WTC11 (cell line): ENCODE measurements at regions not wholly inside any gene's neighbourhood (a gene's known extent, or its start where the extent isn't known, plus 50 kb on each side); places are given as distances from the start of the nearest gene placed in this dataset.

Source experiments
- ATAC-seq: fragments of 200-7000 bp; cut with Tn5 transposase; 2 replicates; pipeline ENCODE4 v1.10.0; 2021; ENCODE audit warnings: mild to moderate bottlenecking, moderate library complexity
- CTCF ChIA-PET: fragments of 300-600 bp; sonication (Branson Sonifier 250); formaldehyde crosslinking; loops from one replicate; lab custom pipeline; 2021; ENCODE audit warnings: antibody characterized with exemption; lab: Charles Lee
- POLR2A ChIA-PET: fragments of 350-600 bp; sonication (Branson Sonifier 250); formaldehyde crosslinking; loops from one replicate; lab custom pipeline; 2021; ENCODE audit warnings: antibody characterized with exemption; lab: Charles Lee
- DNase-seq: peaks from one replicate; pipeline ENCODE4 v3.0.0; 2021; ENCODE audit warnings: low spot score
- H3K27ac Mint-ChIP-seq: 2 replicates; pipeline ENCODE4 v1.8.0; 2021; ENCODE audit warnings: mixed read lengths
- H3K27me3 Mint-ChIP-seq: 2 replicates; pipeline ENCODE4 v1.8.0; 2021; ENCODE audit warnings: low read depth, mild to moderate bottlenecking, moderate library complexity, mixed read lengths
- H3K36me3 Mint-ChIP-seq: 2 replicates; pipeline ENCODE4 v1.8.0; 2021; ENCODE audit warnings: mixed read lengths
- H3K4me1 Mint-ChIP-seq: 2 replicates; pipeline ENCODE4 v1.8.0; 2022; ENCODE audit warnings: mixed read lengths
- H3K4me3 Mint-ChIP-seq: 2 replicates; pipeline ENCODE4 v1.8.0; 2021; ENCODE audit warnings: mild to moderate bottlenecking, moderate library complexity, mixed read lengths
- H3K9me3 Mint-ChIP-seq: 2 replicates; pipeline ENCODE4 v1.8.0; 2021; ENCODE audit warnings: mixed read lengths
- ATF1 ChIP-seq: sonication (generic); formaldehyde crosslinking; IDR thresholded peaks from 2 replicates; pipeline ENCODE4 v1.8.1; 2023; ENCODE audit warnings: mild to moderate bottlenecking, moderate library complexity, missing genetic modification reagents
- CDX4 ChIP-seq: fragments of 250-450 bp; sonication (Bioruptor Pico); IDR thresholded peaks from 2 replicates; pipeline ENCODE4 v1.9.0; 2021; ENCODE audit warnings: moderate library complexity, mild to moderate bottlenecking, inconsistent platforms, borderline replicate concordance
- FOXJ3 ChIP-seq: sonication (generic); formaldehyde crosslinking; IDR thresholded peaks from 2 replicates; pipeline ENCODE4 v1.9.0; 2021; ENCODE audit warnings: missing genetic modification reagents, mild to moderate bottlenecking, borderline replicate concordance
- FOXK1 ChIP-seq: sonication (generic); formaldehyde crosslinking; IDR thresholded peaks from 2 replicates; pipeline ENCODE4 v1.8.0; 2022; ENCODE audit warnings: mild to moderate bottlenecking, moderate library complexity, missing genetic modification reagents
- FOXP1 ChIP-seq: sonication (generic); formaldehyde crosslinking; IDR thresholded peaks from 2 replicates; pipeline ENCODE4 v1.8.0; 2022; ENCODE audit warnings: missing genetic modification reagents, mild to moderate bottlenecking, moderate library complexity, borderline replicate concordance
- FOXP4 ChIP-seq: sonication (generic); formaldehyde crosslinking; IDR thresholded peaks from 2 replicates; pipeline ENCODE4 v1.8.0; 2022; ENCODE audit warnings: mild to moderate bottlenecking, missing genetic modification reagents
- HMGXB4 ChIP-seq: sonication (generic); formaldehyde crosslinking; IDR thresholded peaks from 2 replicates; pipeline ENCODE4 v1.8.1; 2023; ENCODE audit warnings: mild to moderate bottlenecking, moderate library complexity, missing genetic modification reagents
- KAT7 ChIP-seq: sonication (generic); formaldehyde crosslinking; IDR thresholded peaks from 2 replicates; pipeline ENCODE4 v1.8.1; 2023; ENCODE audit warnings: missing genetic modification reagents, mild to moderate bottlenecking, borderline replicate concordance
- MLX ChIP-seq: sonication (generic); formaldehyde crosslinking; IDR thresholded peaks from 2 replicates; pipeline ENCODE4 v1.8.1; 2023; ENCODE audit warnings: mild to moderate bottlenecking, missing genetic modification reagents, moderate library complexity
- NFE2L1 ChIP-seq: sonication (generic); formaldehyde crosslinking; IDR thresholded peaks from 2 replicates; pipeline ENCODE4 v1.8.1; 2023; ENCODE audit warnings: missing genetic modification reagents
- PRRX2 ChIP-seq: fragments of 250-450 bp; sonication (Bioruptor Pico); IDR thresholded peaks from 2 replicates; pipeline ENCODE4 v1.8.0; 2021; ENCODE audit warnings: mild to moderate bottlenecking
- ZNF317 ChIP-seq: sonication (generic); formaldehyde crosslinking; IDR thresholded peaks from 2 replicates; pipeline ENCODE4 v1.8.1; 2023; ENCODE audit warnings: low read depth, mild to moderate bottlenecking, moderate library complexity, missing genetic modification reagents, borderline replicate concordance
- ZNF396 ChIP-seq: fragments of 250-450 bp; sonication (Bioruptor Pico); IDR thresholded peaks from 2 replicates; pipeline ENCODE4 v1.8.0; 2021; ENCODE audit warnings: mild to moderate bottlenecking, moderate library complexity, borderline replicate concordance
- ZNF532 ChIP-seq: fragments of 250-450 bp; sonication (Bioruptor Pico); IDR thresholded peaks from 2 replicates; pipeline ENCODE4 v1.9.0; 2021; ENCODE audit warnings: mild to moderate bottlenecking, borderline replicate concordance
- TF ChIP-seq, protein P1 (sequence below): sonication (generic); formaldehyde crosslinking; IDR thresholded peaks from 2 replicates; pipeline ENCODE4 v1.8.1; 2023; ENCODE audit warnings: mild to moderate bottlenecking, missing genetic modification reagents, borderline replicate concordance
- TF ChIP-seq, protein P2 (sequence below): sonication (generic); formaldehyde crosslinking; IDR thresholded peaks from 2 replicates; pipeline ENCODE4 v1.8.1; 2022; ENCODE audit warnings: mild to moderate bottlenecking, missing genetic modification reagents, moderate library complexity, borderline replicate concordance

DNA sequence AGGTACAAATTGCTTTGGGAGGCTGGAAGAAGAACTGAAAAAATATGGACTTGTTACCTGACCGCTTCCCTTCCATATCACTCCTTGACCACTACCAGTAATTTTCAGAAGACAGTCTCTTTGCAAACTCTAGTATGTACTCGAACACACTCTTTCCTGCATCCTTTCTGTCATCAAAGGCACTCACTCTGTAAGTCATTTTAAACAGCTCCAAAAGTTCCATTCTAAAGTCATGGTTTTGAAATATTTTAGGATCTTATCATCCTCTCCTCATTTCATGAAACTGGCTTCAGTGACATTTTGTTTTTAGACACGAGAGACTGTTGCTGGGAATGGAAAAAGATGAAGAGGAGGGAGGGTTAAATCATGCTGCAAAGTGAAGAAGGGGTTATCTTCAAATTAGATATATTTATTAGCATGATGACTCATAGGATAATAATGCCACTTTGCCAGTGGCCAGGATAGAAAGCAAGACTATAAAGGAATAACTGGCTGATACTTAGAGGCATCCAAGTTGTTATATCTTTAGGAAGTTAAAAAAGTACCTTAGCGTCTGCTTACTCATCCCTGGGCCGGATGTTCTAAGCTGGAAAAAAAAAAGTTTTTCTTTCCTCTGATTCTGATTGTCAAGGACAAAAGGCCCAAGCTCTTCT, 549.3 kb downstream of the METTL15 start:
- Mint-ChIP-seq H3K27me3 (no peaks in the 10 kb centered on the region; the same call in 1 of the 2 replicates), H3K36me3 (no peaks in the 10 kb centered on the region), H3K9me3 (peaks cover 4% of the 10 kb centered on the region; the same call in 1 of the 2 replicates), H3K27ac (no peak overlapping the region), H3K4me1 (no peaks in the 10 kb centered on the region), H3K4me3 (no peak overlapping the region)
- ChIA-PET CTCF (no interaction called here), POLR2A (interaction anchor here (0.7 kb wide), 1 partner anchor 663 kb away, joined by 3 read pairs; no protein-coding TSS in a partner anchor)
- TF ChIP-seq ZNF396 (CRISPR knock-in tag) (no peak), CDX4 (CRISPR knock-in tag) (no peak)
- ATAC-seq = no peak
- no peak for DNase-seq

GRCh38 chr11:28654191-28654590, 546.0 kb downstream of the METTL15 start:
- Mint-ChIP-seq H3K4me3 (no peak overlapping the region), H3K27me3 (no peaks in the 10 kb centered on the region; the same call in 1 of the 2 replicates), H3K36me3 (no peaks in the 10 kb centered on the region), H3K27ac (no peak overlapping the region), H3K4me1 (no peaks in the 10 kb centered on the region), H3K9me3 (no peaks in the 10 kb centered on the region)
- ChIA-PET POLR2A (no interaction called here), CTCF (no interaction called here)
- TF ChIP-seq ZNF317 (CRISPR knock-in tag) = no peak
- TF ChIP-seq MLX (CRISPR knock-in tag) = no peak
- TF ChIP-seq HMGXB4 (CRISPR knock-in tag) = no peak
- TF ChIP-seq PRRX2 (CRISPR knock-in tag) = no peak
- TF ChIP-seq, protein P1, sequence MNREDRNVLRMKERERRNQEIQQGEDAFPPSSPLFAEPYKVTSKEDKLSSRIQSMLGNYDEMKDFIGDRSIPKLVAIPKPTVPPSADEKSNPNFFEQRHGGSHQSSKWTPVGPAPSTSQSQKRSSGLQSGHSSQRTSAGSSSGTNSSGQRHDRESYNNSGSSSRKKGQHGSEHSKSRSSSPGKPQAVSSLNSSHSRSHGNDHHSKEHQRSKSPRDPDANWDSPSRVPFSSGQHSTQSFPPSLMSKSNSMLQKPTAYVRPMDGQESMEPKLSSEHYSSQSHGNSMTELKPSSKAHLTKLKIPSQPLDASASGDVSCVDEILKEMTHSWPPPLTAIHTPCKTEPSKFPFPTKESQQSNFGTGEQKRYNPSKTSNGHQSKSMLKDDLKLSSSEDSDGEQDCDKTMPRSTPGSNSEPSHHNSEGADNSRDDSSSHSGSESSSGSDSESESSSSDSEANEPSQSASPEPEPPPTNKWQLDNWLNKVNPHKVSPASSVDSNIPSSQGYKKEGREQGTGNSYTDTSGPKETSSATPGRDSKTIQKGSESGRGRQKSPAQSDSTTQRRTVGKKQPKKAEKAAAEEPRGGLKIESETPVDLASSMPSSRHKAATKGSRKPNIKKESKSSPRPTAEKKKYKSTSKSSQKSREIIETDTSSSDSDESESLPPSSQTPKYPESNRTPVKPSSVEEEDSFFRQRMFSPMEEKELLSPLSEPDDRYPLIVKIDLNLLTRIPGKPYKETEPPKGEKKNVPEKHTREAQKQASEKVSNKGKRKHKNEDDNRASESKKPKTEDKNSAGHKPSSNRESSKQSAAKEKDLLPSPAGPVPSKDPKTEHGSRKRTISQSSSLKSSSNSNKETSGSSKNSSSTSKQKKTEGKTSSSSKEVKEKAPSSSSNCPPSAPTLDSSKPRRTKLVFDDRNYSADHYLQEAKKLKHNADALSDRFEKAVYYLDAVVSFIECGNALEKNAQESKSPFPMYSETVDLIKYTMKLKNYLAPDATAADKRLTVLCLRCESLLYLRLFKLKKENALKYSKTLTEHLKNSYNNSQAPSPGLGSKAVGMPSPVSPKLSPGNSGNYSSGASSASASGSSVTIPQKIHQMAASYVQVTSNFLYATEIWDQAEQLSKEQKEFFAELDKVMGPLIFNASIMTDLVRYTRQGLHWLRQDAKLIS = no peak
- no peak for TF ChIP-seq FOXP4 (CRISPR knock-in tag)
- TF ChIP-seq KAT7 (CRISPR knock-in tag) = no peak
- ATAC-seq = no peak
- DNase-seq = no peak

- POLR2A ChIA-PET = no interaction called here
- Mint-ChIP-seq H3K27me3 (peaks cover 7% of the 10 kb centered on the region), H3K4me3 (no peak overlapping the region), H3K9me3 (peaks cover 15% of the 10 kb centered on the region), H3K4me1 (no peaks in the 10 kb centered on the region), H3K36me3 (no peaks in the 10 kb centered on the region), H3K27ac (no peak overlapping the region)
- ATAC-seq = no peak
- no peak for DNase-seq
- CTCF ChIA-PET = no interaction called here
- no peak for TF ChIP-seq FOXP1 (CRISPR knock-in tag)
- TF ChIP-seq ZNF532 = no peak
- no peak for TF ChIP-seq FOXK1
- TF ChIP-seq, protein P2, sequence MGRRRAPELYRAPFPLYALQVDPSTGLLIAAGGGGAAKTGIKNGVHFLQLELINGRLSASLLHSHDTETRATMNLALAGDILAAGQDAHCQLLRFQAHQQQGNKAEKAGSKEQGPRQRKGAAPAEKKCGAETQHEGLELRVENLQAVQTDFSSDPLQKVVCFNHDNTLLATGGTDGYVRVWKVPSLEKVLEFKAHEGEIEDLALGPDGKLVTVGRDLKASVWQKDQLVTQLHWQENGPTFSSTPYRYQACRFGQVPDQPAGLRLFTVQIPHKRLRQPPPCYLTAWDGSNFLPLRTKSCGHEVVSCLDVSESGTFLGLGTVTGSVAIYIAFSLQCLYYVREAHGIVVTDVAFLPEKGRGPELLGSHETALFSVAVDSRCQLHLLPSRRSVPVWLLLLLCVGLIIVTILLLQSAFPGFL = no peak
- no peak for TF ChIP-seq FOXJ3 (CRISPR knock-in tag)
- no peak for TF ChIP-seq NFE2L1 (CRISPR knock-in tag)
- TF ChIP-seq ATF1 (CRISPR knock-in tag) = no peak
These were observed 541.7 kb downstream of the METTL15 start for GRCh38 chr11:28649922-28650321.
